ENCODE measurements at regions not wholly inside any gene's neighbourhood (a gene's known extent, or its start where the extent isn't known, plus 50 kb on each side); places are given as distances from the start of the nearest gene placed in this dataset.

DNA sequence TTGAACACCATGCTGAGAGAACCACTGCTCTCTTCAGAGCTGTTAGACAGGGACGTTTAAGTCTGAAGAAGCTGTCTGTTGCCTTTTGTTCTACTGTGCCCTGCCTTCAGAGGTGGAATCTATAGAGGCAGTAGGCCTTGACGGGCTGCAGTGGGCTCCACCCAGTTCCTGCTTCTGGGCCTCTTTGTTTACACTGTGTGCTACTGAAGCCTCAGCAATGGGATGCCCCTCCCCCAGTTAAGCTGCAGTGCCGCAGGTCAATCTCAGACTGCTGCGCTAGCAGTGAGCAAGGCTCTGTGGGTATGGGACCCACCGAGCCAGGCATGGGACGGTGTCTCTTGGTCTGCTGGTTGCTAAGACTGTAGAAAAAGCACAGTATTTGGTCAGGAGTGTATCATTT, 162.3 kb upstream of the NXPH2 start:
- DNase-seq (ENCODE audit: low read depth) = peak; percentile 7
- TF ChIP-seq MYC (IDR thresholded peaks at IDR 0.05; ENCODE audit: low read depth, low read length) (no peak), POLR2A (IDR thresholded peaks at IDR 0.05; ENCODE audit: extremely low read depth, insufficient read length) (no peak)
- TF ChIP-seq, protein P1, sequence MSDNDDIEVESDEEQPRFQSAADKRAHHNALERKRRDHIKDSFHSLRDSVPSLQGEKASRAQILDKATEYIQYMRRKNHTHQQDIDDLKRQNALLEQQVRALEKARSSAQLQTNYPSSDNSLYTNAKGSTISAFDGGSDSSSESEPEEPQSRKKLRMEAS (IDR thresholded peaks at IDR 0.05; ENCODE audit: low read depth, low read length) = no peak
- TF ChIP-seq, protein P2, sequence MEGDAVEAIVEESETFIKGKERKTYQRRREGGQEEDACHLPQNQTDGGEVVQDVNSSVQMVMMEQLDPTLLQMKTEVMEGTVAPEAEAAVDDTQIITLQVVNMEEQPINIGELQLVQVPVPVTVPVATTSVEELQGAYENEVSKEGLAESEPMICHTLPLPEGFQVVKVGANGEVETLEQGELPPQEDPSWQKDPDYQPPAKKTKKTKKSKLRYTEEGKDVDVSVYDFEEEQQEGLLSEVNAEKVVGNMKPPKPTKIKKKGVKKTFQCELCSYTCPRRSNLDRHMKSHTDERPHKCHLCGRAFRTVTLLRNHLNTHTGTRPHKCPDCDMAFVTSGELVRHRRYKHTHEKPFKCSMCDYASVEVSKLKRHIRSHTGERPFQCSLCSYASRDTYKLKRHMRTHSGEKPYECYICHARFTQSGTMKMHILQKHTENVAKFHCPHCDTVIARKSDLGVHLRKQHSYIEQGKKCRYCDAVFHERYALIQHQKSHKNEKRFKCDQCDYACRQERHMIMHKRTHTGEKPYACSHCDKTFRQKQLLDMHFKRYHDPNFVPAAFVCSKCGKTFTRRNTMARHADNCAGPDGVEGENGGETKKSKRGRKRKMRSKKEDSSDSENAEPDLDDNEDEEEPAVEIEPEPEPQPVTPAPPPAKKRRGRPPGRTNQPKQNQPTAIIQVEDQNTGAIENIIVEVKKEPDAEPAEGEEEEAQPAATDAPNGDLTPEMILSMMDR (IDR thresholded peaks at IDR 0.05; ENCODE audit: low read depth, low read length) = no peak
- H3K4me3 ChIP-seq (ENCODE audit: low read depth, low read length) = no peak overlapping the region

DNA sequence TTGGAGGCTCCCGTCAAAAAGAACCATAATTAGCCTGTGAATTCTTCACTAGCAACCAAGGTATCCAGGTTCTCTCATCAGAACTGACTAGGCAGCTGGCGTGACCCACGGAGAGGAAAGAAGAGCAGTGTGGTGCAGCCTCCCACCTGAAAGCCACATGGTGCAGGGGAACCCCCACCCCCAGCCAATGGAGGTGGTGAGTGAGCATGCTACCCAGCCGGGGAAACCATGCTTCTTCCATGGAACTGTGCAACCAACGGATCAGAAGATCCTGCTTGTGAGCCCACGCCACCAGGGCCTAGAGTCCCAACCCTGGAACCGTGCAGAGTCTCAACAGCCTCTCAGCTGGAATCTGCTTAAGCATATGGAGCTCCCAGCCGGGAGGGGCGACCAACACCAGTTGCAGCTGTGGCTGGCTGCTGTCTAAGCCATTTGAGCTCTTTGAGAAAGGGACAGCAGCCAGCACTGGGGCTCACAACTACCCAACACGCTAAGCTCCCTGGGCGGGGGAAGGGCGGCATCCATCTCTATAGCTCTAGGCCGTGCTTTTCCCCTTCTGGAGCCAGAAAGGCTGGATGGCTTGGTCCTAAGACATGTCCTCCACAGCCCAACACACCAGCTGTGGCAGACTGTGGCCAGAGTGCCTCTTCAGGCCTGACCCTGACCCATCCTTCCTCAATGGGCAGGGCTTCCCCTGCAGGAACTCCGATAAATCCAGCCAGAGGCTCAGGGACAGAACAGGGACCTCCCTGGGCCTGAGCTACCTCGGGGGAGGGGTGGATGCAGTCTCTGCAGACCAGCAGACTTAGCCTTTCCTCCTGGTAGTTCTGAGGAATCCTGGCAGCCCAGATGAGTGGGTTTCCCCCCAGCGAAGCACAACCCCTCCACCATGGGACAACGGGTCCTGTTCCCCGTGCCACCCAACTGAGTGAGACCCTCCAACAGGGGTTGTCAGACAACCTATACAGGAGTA, 151.4 kb upstream of the NXPH2 start:
- TF ChIP-seq POLR2A (IDR thresholded peaks at IDR 0.05; ENCODE audit: extremely low read depth, insufficient read length) (no peak), MYC (IDR thresholded peaks at IDR 0.05; ENCODE audit: low read depth, low read length) (no peak)
- TF ChIP-seq, protein P1 (IDR thresholded peaks at IDR 0.05; ENCODE audit: low read depth, low read length) = no peak
- TF ChIP-seq, protein P2 (IDR thresholded peaks at IDR 0.05; ENCODE audit: low read depth, low read length) = no peak
- H3K4me3 ChIP-seq (ENCODE audit: low read depth, low read length) = no peak overlapping the region
- no peak for DNase-seq (ENCODE audit: low read depth)

DNA sequence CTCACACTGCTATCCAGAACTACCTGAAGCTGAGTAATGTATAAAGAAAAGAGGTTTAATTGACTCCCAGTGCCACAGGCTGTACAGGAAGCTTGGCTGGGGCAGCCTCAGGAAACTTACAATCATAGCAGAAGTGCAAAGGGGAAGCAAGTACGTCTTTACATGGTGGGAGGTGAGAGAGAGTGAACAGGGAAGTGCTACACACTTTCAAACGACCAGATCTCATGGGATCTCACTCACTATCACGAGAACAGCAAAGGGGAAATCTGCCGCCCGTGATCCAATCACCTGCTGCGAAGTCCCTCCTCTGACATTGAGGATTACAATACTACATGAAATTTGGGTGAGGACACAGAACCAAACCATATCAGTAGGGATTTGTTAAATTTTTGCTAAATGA, 150.4 kb upstream of the NXPH2 start:
- no peak for TF ChIP-seq POLR2A (IDR thresholded peaks at IDR 0.05; ENCODE audit: extremely low read depth, insufficient read length)
- TF ChIP-seq, protein P1 (IDR thresholded peaks at IDR 0.05; ENCODE audit: low read depth, low read length) = no peak
- TF ChIP-seq, protein P2 (IDR thresholded peaks at IDR 0.05; ENCODE audit: low read depth, low read length) = no peak
- TF ChIP-seq MYC (IDR thresholded peaks at IDR 0.05; ENCODE audit: low read depth, low read length) = no peak
- H3K4me3 ChIP-seq (ENCODE audit: low read depth, low read length) = no peak overlapping the region
- DNase-seq (ENCODE audit: low read depth) = peak; percentile 10

DNA sequence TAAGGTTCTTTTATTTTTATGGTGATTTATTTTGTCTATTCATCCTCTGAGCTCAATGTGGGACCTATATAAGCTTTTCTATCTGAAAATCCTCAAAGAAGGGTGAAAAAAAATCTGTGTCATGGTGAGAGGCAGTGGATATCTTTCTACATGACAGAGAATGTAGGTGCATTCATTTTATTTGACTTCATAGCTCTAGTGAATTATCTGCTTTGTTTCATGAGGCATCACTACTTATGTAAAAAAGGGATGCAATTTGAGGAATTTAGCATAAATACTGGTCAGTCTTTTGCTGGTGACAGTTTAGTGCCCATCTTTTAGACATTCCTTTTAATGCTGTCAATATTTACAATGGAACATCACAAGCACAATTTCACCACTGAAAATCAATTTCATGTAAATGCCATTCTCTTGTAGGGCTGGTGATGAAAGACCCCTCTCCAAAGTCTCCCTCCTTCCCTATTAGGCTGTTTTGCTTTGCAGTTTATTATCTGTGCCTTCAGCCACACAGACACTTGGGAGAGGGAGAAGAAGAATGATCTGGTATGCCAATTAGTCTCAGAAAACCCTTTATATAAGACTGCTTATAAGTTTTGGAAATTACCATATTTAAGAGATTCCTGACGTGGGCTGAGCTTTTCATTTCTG, 148.3 kb upstream of the NXPH2 start:
- no peak overlapping the region for H3K4me3 ChIP-seq (ENCODE audit: low read depth, low read length)
- no peak for TF ChIP-seq MYC (IDR thresholded peaks at IDR 0.05; ENCODE audit: low read depth, low read length)
- TF ChIP-seq, protein P2 (IDR thresholded peaks at IDR 0.05; ENCODE audit: low read depth, low read length) = no peak
- TF ChIP-seq, protein P1 (IDR thresholded peaks at IDR 0.05; ENCODE audit: low read depth, low read length) = no peak
- no peak for TF ChIP-seq POLR2A (IDR thresholded peaks at IDR 0.05; ENCODE audit: extremely low read depth, insufficient read length)
- DNase-seq (ENCODE audit: low read depth) = no peak

DNA sequence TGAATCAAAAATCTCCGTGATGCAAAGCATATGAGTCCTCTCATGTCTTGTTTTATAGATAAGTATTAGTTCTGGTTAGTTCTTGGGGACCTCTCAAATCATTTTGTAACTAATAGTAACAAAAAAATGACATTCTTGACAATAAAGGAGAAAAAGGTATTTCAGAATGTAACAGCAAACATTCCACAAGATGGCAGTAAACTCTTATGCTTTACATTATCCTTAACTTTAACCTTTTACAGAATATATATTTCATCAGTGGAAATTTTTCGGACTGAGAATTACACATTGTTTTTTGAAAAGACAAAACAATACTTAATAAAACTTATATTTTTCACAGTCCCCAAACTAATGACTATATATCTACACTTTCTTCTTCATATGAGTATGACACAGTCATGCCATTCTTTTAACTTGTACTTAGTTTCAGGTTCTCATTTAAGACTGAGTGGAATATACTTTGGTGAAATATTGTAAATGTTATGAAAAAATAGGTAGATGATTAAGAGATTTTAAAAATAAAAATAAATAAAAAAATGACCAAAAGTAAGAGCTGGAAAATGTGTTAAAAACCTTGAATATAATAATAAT, 142.9 kb upstream of the NXPH2 start:
- no peak for TF ChIP-seq POLR2A (IDR thresholded peaks at IDR 0.05; ENCODE audit: extremely low read depth, insufficient read length)
- no peak for TF ChIP-seq MYC (IDR thresholded peaks at IDR 0.05; ENCODE audit: low read depth, low read length)
- TF ChIP-seq, protein P2 (IDR thresholded peaks at IDR 0.05; ENCODE audit: low read depth, low read length) = no peak
- TF ChIP-seq, protein P1 (IDR thresholded peaks at IDR 0.05; ENCODE audit: low read depth, low read length) = no peak
- peak; percentile 36 for DNase-seq (ENCODE audit: low read depth)
- H3K4me3 ChIP-seq (ENCODE audit: low read depth, low read length) = no peak overlapping the region

Data from NB4 (cell line).